Activated naive CD4-positive, alpha-beta T cell treated with anti-CD3 and anti-CD28 coated beads, Interleukin-2, amount 50 U/mL, for 72 hours (primary cell): ENCODE measurements at regions not wholly inside any gene's neighbourhood (a gene's known extent, or its start where the extent isn't known, plus 50 kb on each side); places are given as distances from the start of the nearest gene placed in this dataset.
"Not testable (repeated sequence)": the region's sequence is repeated elsewhere in the genome, so short reads cannot be mapped to it uniquely, and the experiment has no call there.

ENCODE experiments used
- ATAC-seq, 2 donors: fragments of 150-1000 bp; cut with Tn5 transposase; 2 replicates each; pipeline ENCODE4 v1.10.0; 2021; ENCODE audit warnings: mild to moderate bottlenecking in 2 of 2, moderate library complexity in 2 of 2
- DNase-seq, 2 donors: peaks; one replicate each; pipeline ENCODE4 v3.0.0; 2021 to 2022; ENCODE audit warnings: low spot score in 2 of 2
- H3K27ac Mint-ChIP-seq, 2 donors: one replicate each; pipeline ENCODE4 v1.8.0; 2022; ENCODE audit warnings: mild to moderate bottlenecking in 2 of 2, mixed read lengths in 2 of 2
- H3K36me3 Mint-ChIP-seq, 2 donors: one replicate each; pipeline ENCODE4 v1.8.0; 2022; ENCODE audit warnings: mixed read lengths in 2 of 2
- H3K9me3 Mint-ChIP-seq, 2 donors: one replicate each; pipeline ENCODE4 v1.8.0; 2022; ENCODE audit warnings: mixed read lengths in 2 of 2

- not testable (repeated sequence) for DNase-seq, H3K36me3 Mint-ChIP-seq, H3K27ac Mint-ChIP-seq, ATAC-seq, H3K9me3 Mint-ChIP-seq
These were observed 690.0 kb downstream of the PRIM2 start for GRCh38 chr6:58007334-58008000.

GRCh38 chr6:58008001-58008335, 690.5 kb downstream of the PRIM2 start:
- not testable (repeated sequence) for DNase-seq, H3K36me3 Mint-ChIP-seq, H3K27ac Mint-ChIP-seq, H3K9me3 Mint-ChIP-seq, ATAC-seq

DNA sequence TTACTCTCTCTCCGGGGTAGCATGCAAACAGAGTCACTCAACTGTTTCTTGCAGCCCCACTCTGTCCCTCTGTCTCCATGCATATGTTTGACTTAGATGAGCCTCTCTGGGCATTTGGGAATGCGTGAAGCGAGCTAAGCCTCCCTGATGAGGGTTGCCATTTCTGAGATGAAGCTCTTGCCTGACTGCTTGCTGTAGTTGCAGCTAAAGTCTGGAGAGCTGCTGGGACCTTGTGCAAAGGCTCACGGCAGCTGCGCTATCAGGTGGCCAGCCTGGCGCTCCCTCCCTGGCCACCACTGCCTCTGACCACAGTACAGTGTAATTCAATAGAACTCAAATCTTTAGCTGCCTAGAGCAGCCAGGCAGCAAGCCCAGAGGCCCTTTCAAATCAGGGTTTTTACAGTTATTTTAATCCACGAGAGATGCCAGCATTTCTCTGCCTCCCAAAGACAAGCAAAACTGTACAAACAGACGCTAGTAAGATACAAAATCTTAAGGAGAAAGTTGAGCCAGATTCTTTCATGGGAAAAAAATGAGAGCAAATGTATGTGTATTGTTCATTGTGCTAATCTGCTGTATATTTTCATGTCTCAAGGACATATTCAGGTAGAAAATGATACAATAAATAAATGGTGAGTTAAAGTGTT, 694.6 kb downstream of the PRIM2 start:
- ATAC-seq, H3K9me3 Mint-ChIP-seq, DNase-seq, H3K27ac Mint-ChIP-seq, H3K36me3 Mint-ChIP-seq: not testable (repeated sequence)

DNA sequence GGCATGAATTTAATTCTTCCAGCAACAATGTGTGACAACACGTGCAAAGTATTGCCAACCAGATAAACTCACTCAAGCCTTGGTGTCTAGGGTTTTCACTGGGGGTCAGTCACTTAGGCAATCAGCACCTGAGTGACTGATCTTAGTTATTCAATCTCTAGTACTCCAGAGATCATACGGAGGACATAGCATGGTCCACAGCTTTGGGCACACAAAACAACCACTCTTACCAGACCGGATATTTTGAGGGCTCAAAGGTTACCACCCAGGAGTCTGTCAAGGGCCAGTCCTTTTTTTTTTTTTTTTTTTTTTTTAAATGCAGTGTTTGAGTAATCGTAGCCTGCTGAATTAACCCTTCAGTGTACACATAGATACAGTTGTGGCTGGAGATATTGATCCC, 699.2 kb downstream of the PRIM2 start:
- not testable (repeated sequence) for DNase-seq, H3K36me3 Mint-ChIP-seq, H3K9me3 Mint-ChIP-seq, H3K27ac Mint-ChIP-seq, ATAC-seq

GRCh38 chr6:58028188-58028587, 710.8 kb downstream of the PRIM2 start:
- not testable (repeated sequence) for H3K36me3 Mint-ChIP-seq

DNA sequence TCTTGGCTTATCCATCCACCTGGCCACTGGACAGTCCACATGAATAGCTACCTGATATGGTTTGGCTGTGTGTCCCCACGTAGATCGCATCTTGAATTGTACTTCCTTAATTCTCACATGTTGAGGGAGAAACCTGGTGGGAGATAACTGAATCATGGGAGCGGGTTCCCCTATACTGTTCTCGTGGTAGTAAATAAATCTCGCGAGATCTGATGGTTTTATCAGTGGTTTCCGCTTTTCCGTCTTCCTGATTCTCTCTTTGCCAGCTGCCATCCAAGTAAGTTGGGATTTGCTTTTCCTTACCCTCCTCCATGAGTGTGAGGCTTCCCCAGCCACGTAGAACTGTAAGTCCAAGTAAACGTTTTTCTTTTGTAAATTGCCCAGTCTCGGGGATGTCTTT, 720.8 kb downstream of the PRIM2 start:
- not testable (repeated sequence) for H3K36me3 Mint-ChIP-seq, DNase-seq, H3K27ac Mint-ChIP-seq, H3K9me3 Mint-ChIP-seq, ATAC-seq

More at GRCh38 chr6:58028188-58028587, 710.8 kb downstream of the PRIM2 start:
- H3K27ac Mint-ChIP-seq, DNase-seq, H3K9me3 Mint-ChIP-seq, ATAC-seq: not testable (repeated sequence)

- not testable (repeated sequence) for DNase-seq, ATAC-seq, H3K9me3 Mint-ChIP-seq, H3K27ac Mint-ChIP-seq, H3K36me3 Mint-ChIP-seq
These were observed 729.2 kb downstream of the PRIM2 start for GRCh38 chr6:58046584-58046983.

DNA sequence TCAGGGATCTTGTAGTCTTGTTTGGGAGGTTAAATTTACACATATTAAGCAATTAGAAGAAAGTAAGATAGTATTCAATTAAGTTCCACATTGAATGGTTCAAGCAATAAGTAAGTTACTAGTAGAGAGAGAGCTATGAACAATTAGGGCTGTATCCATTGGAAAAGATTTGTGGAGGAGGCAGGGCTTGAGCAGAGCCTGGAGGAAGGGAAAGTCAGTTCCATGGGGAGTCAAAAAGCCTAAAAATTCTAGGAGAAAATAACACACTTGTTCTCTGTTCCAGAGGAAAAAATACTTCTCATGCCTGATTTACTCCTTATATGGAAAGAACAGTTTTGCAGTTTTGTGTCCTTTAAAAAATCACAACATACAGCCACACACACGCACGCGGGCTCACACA, 730.0 kb downstream of the PRIM2 start:
- DNase-seq, H3K27ac Mint-ChIP-seq, H3K36me3 Mint-ChIP-seq, ATAC-seq: not testable (repeated sequence)
- peaks cover 0 to 11% of the 10 kb centered on the region in 2 donors for H3K9me3 Mint-ChIP-seq

- not testable (repeated sequence) for DNase-seq, H3K36me3 Mint-ChIP-seq, H3K27ac Mint-ChIP-seq, ATAC-seq
- peaks cover 0 to 11% of the 10 kb centered on the region in 2 donors for H3K9me3 Mint-ChIP-seq
These were observed 730.4 kb downstream of the PRIM2 start for GRCh38 chr6:58047865-58048264.

GRCh38 chr6:58055465-58056176, 738.2 kb downstream of the PRIM2 start:
- H3K9me3 Mint-ChIP-seq, result peaks cover 0 to 11% of the 10 kb centered on the region in 2 donors
- H3K36me3 Mint-ChIP-seq, DNase-seq, H3K27ac Mint-ChIP-seq, ATAC-seq: not testable (repeated sequence)

GRCh38 chr6:58059701-58060100, 742.3 kb downstream of the PRIM2 start:
- H3K9me3 Mint-ChIP-seq, H3K36me3 Mint-ChIP-seq, H3K27ac Mint-ChIP-seq, ATAC-seq, DNase-seq: not testable (repeated sequence)

DNA sequence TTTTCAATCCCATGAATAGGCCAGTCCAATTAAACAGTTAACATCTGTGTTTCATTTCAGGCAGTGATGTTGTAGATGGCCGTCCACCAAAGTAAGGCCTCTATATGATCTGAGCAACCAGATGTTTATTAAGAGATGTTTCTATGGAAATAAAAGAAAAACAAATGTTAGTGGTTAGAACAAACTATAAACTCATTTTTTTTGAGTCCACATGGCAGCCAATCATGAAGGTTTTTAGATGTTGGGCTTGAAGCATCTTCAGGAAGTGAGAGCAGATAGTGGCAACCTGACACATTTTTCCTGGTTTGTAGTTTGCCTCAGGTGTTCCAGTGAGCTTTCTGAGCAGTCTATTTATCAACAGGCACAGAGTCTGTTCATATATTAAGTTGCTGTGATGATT, 746.1 kb downstream of the PRIM2 start:
- not testable (repeated sequence) for H3K36me3 Mint-ChIP-seq, ATAC-seq, DNase-seq, H3K27ac Mint-ChIP-seq, H3K9me3 Mint-ChIP-seq

DNA sequence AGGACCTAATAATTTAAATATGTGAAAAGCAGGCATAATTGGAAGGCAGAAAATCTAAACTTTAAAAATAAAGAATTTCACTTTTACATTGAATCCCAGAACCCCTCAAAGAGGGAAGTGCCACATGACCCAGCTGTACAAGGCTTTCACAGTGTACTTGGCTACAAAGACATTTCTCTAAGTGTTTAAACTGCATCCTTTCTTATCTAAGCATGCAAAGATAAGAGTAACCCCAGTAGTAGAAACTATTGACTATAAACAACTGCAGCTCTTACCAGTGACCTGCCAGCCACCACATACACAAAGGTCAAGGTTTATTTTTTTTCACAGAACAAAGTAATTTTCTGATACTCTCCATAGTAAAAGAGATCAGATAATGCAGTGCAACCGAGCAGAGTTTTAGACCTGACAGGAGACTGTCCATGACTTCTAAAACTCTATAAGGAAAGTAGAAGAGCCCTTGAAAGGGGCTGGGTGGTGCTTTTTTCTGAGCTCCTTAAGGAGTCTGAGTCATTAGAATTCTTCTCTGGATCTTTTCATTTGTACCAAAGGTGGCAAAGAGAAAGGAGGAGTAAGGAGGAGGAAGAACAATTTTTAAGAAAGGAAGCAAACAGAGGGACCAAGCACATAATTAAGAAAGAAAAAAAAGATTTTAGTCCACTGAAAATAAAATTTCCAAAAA, 750.6 kb downstream of the PRIM2 start:
- not testable (repeated sequence) for H3K9me3 Mint-ChIP-seq, H3K27ac Mint-ChIP-seq, ATAC-seq, H3K36me3 Mint-ChIP-seq, DNase-seq

DNA sequence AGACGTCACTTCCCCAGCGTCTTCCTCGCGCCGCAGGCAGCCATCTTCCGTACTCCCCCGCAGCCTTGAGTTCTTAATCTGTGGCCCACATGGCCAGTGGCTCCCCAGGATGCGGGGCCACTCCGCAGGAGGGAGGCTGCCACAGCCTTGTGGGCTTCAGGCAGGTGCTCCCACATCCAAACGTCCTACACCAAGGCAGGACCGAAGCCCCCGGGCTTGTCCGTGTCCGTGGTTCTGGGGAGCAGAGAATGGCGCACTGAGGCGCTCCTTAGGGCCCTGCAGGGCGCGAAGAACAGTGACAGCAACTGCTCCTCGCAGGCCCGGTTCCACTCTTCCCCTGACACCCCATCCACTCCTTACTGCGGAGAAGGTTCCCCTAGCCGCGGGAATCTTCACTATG, 755.8 kb downstream of the PRIM2 start:
- Mint-ChIP-seq H3K36me3 (no peaks in the 10 kb centered on the region), H3K9me3 (no peaks in the 10 kb centered on the region), H3K27ac (no peak overlapping the region)
- DNase-seq (no peak), ATAC-seq (no peak)

- not testable (repeated sequence) for DNase-seq, H3K27ac Mint-ChIP-seq, ATAC-seq, H3K9me3 Mint-ChIP-seq, H3K36me3 Mint-ChIP-seq
These were observed 772.6 kb downstream of the PRIM2 start for GRCh38 chr6:58090067-58090466.

DNA sequence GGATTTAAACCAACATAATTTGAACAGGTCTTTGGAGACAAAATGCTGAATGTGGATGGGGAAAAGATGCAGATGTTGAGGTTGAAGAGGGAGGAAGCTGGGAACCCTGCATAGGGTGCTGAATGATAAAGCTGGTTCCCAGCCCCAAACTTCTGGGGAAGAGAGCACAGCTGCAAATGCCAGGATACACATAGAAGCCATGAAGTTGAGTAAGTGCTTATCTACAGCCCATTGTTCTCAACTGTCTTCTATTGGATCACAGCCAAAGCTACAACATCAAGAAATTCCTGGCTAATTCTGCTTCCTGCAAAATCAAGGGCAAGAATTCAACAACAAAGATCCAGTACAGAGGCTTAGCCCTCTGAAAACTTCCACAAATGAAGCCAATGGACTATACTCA, 779.8 kb downstream of the PRIM2 start:
- H3K9me3 Mint-ChIP-seq, result peaks cover 6 to 22% of the 10 kb centered on the region in 2 donors
- not testable (repeated sequence) for ATAC-seq, H3K36me3 Mint-ChIP-seq, H3K27ac Mint-ChIP-seq, DNase-seq

- Mint-ChIP-seq H3K27ac (no peak overlapping the region), H3K36me3 (no peaks in the 10 kb centered on the region), H3K9me3 (peaks cover 3 to 4% of the 10 kb centered on the region in 2 donors)
- no peak for ATAC-seq
- DNase-seq, result no peak
These were observed 796.5 kb downstream of the PRIM2 start for GRCh38 chr6:58113960-58114359.
